GM10266 (cell line): ENCODE measurements at regions not wholly inside any gene's neighbourhood (a gene's known extent, or its start where the extent isn't known, plus 50 kb on each side); places are given as distances from the start of the nearest gene placed in this dataset.

Experiments used
- DNase-seq: peaks from one replicate; pipeline ENCODE4 v3.0.0; 2012; ENCODE audit errors: extremely low spot score
- CTCF ChIP-seq: IDR thresholded peaks from 2 replicates; pipeline ENCODE4 v1.5.1; 2012; ENCODE audit warnings: mild to moderate bottlenecking, low read depth; ENCODE audit not compliant: control insufficient read depth, insufficient read depth; ENCODE audit errors: missing control alignments

GRCh38 chr21:19695796-19696195, 1292.2 kb upstream of the TMPRSS15 start:
- no peak for TF ChIP-seq CTCF
- no peak for DNase-seq

GRCh38 chr21:19700476-19700875, 1296.9 kb upstream of the TMPRSS15 start:
- no peak for DNase-seq
- TF ChIP-seq CTCF, result no peak

GRCh38 chr21:19702726-19703125, 1295.5 kb upstream of the NCAM2 start:
- TF ChIP-seq CTCF, result no peak
- DNase-seq, result no peak

- no peak for DNase-seq
- no peak for TF ChIP-seq CTCF
Measured at GRCh38 chr21:19704832-19705231, 1293.4 kb upstream of the NCAM2 start.

- no peak for DNase-seq
Measured at GRCh38 chr21:19712441-19712840, 1285.8 kb upstream of the NCAM2 start.

GRCh38 chr21:19713313-19713712, 1284.9 kb upstream of the NCAM2 start:
- DNase-seq, result no peak
- TF ChIP-seq CTCF, result no peak

More at GRCh38 chr21:19712441-19712840, 1285.8 kb upstream of the NCAM2 start:
- no peak for TF ChIP-seq CTCF

- no peak for TF ChIP-seq CTCF
- DNase-seq, result no peak
Measured at GRCh38 chr21:19724081-19724480, 1274.1 kb upstream of the NCAM2 start.
